Loucy (cell line): ENCODE measurements at regions not wholly inside any gene's neighbourhood (a gene's known extent, or its start where the extent isn't known, plus 50 kb on each side); places are given as distances from the start of the nearest gene placed in this dataset.

ENCODE experiments used
- H2AFZ ChIP-seq: fragments of 200-600 bp; sonication (generic); 2 replicates; pipeline ENCODE4 v1.6.0; 2016; ENCODE audit warnings: antibody characterized with exemption, mild to moderate bottlenecking, low read length, moderate library complexity
- H3F3A ChIP-seq: fragments of 200-600 bp; 2 replicates; pipeline ENCODE4 v1.6.0; 2016; ENCODE audit warnings: antibody characterized with exemption, low read depth, mild to moderate bottlenecking
- H3K27me3 ChIP-seq: fragments of 200-600 bp; sonication (generic); 2 replicates; pipeline ENCODE4 v1.6.1; 2014; ENCODE audit warnings: low read length, mild to moderate bottlenecking; ENCODE audit not compliant: insufficient read depth, poor library complexity, severe bottlenecking
- H3K36me3 ChIP-seq: fragments of 200-600 bp; sonication (generic); 2 replicates; pipeline ENCODE4 v1.6.1; 2016; ENCODE audit warnings: low read length; ENCODE audit not compliant: insufficient read depth
- H3K4me1 ChIP-seq: fragments of 200-600 bp; sonication (generic); 2 replicates; pipeline ENCODE4 v1.5.1; 2014; ENCODE audit warnings: low read length, mild to moderate bottlenecking; ENCODE audit not compliant: insufficient read depth, poor library complexity, severe bottlenecking
- H3K4me2 ChIP-seq: fragments of 200-600 bp; sonication (generic); 2 replicates; pipeline ENCODE4 v1.6.0; 2014; ENCODE audit warnings: antibody characterized with exemption, low read length, low read depth, mild to moderate bottlenecking; ENCODE audit not compliant: poor library complexity, severe bottlenecking
- H3K4me3 ChIP-seq: fragments of 200-600 bp; sonication (generic); 2 replicates; pipeline ENCODE4 v1.5.1; 2014; ENCODE audit warnings: low read length, mild to moderate bottlenecking, mixed read lengths; ENCODE audit not compliant: poor library complexity, severe bottlenecking
- H3K79me2 ChIP-seq: fragments of 200-600 bp; sonication (generic); 2 replicates; pipeline ENCODE4 v1.6.1; 2014; ENCODE audit warnings: low read length; ENCODE audit not compliant: insufficient read depth
- H3K9ac ChIP-seq: fragments of 200-600 bp; sonication (generic); 2 replicates; pipeline ENCODE4 v1.6.0; 2014; ENCODE audit warnings: mild to moderate bottlenecking, low read depth, low read length, moderate library complexity; ENCODE audit not compliant: poor library complexity, severe bottlenecking
- H3K9me2 ChIP-seq: fragments of 200-600 bp; sonication (generic); replicated peaks from 2 replicates; pipeline ENCODE4 v1.6.1; 2016; ENCODE audit warnings: low read depth, low read length, mixed read lengths
- H3K9me3 ChIP-seq: fragments of 200-600 bp; sonication (generic); 2 replicates; pipeline ENCODE4 v1.6.1; 2014; ENCODE audit warnings: mild to moderate bottlenecking, antibody characterized with exemption, low read length, low read depth; ENCODE audit not compliant: insufficient read depth
- H4K20me1 ChIP-seq: fragments of 200-600 bp; sonication (generic); 2 replicates; pipeline ENCODE4 v1.6.0; 2014; ENCODE audit warnings: antibody characterized with exemption, low read length, mild to moderate bottlenecking; ENCODE audit not compliant: insufficient read depth, poor library complexity, severe bottlenecking
- CTCF ChIP-seq: fragments of 200-600 bp; sonication (generic); conservative IDR thresholded peaks from 2 replicates; pipeline ENCODE4 v1.5.1; 2014; ENCODE audit warnings: mild to moderate bottlenecking, antibody characterized with exemption, low read length
- EZH2phosphoT487 ChIP-seq: fragments of 200-600 bp; IDR thresholded peaks from 2 replicates; pipeline ENCODE4 v1.6.1; 2018; ENCODE audit warnings: antibody characterized with exemption, mild to moderate bottlenecking, moderate library complexity, borderline replicate concordance

GRCh38 chrX:140943513-140943912 is 58.9 kb upstream of the SPANXB1 start:
- Histone ChIP-seq H3K9me2 (no peaks in the 10 kb centered on the region), H3K36me3 (no peaks in the 10 kb centered on the region), H4K20me1 (no peaks in the 10 kb centered on the region), H3K79me2 (no peaks in the 10 kb centered on the region), H2AFZ (no peak overlapping the region), H3F3A (no peaks in the 10 kb centered on the region), H3K9me3 (no peaks in the 10 kb centered on the region), H3K4me1 (no peaks in the 10 kb centered on the region), H3K4me3 (no peak overlapping the region), H3K27me3 (no peaks in the 10 kb centered on the region), H3K9ac (no peak overlapping the region), H3K4me2 (no peak overlapping the region)
- TF ChIP-seq CTCF = no peak
- TF ChIP-seq EZH2phosphoT487 = no peak

DNA sequence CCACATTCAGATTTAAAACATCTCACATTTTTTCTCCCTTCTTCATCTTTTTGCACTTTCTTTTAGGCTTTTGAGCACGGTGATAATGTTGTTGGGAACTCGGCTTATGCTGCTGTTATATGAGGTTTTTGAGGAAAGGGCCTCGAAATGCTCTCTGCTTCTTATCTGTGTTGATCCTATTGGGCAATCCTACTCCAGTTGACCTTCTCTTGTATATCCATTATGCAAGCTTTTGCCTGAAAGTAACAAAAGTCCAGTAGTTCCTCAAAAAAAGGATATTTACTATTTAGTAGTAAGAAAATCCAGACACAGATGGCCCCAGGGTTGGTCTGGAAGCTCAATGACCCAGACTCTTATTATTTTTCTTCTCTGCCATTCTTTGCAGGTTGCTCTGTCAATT is 57.7 kb upstream of the SPANXB1 start:
- H3K79me2 ChIP-seq = no peaks in the 10 kb centered on the region
- H3K36me3 ChIP-seq = no peaks in the 10 kb centered on the region
- no peaks in the 10 kb centered on the region for H3F3A ChIP-seq
- no peak overlapping the region for H3K4me2 ChIP-seq
- H2AFZ ChIP-seq = no peak overlapping the region
- no peaks in the 10 kb centered on the region for H3K9me2 ChIP-seq
- H3K9ac ChIP-seq = no peak overlapping the region
- H3K27me3 ChIP-seq = no peaks in the 10 kb centered on the region
- no peaks in the 10 kb centered on the region for H3K4me1 ChIP-seq
- no peaks in the 10 kb centered on the region for H4K20me1 ChIP-seq
- TF ChIP-seq CTCF (no peak), EZH2phosphoT487 (no peak)
- H3K4me3 ChIP-seq = no peak overlapping the region
- no peaks in the 10 kb centered on the region for H3K9me3 ChIP-seq

DNA sequence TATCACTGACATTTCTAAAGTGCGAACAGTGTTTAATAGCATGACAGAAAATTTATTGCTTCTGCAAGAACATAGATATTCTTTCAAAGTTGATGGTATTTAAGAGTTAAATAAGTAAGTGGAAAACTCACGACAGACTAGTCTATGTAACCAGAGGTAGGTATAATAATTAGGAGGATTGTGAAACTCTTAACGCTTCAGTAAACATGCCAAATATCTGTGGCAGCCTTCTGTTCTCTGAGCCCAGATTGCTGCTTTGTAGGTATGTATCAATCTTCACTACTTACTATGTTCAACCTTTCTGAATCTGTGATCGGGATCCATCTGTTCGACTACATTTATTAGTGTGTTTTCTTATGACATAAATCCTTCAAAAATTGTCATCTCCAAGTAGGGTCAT is 53.6 kb upstream of the SPANXB1 start:
- no peaks in the 10 kb centered on the region for H4K20me1 ChIP-seq

More for the DNA sequence above, 53.6 kb upstream of the SPANXB1 start:
- H3K36me3 ChIP-seq = no peaks in the 10 kb centered on the region
- no peaks in the 10 kb centered on the region for H3K9me2 ChIP-seq
- no peak overlapping the region for H3K4me3 ChIP-seq
- no peak overlapping the region for H3K9ac ChIP-seq
- no peaks in the 10 kb centered on the region for H3K9me3 ChIP-seq
- no peaks in the 10 kb centered on the region for H3K4me1 ChIP-seq
- H3K79me2 ChIP-seq = no peaks in the 10 kb centered on the region
- H3K27me3 ChIP-seq = no peaks in the 10 kb centered on the region
- no peaks in the 10 kb centered on the region for H3F3A ChIP-seq
- H3K4me2 ChIP-seq = no peak overlapping the region
- TF ChIP-seq CTCF (no peak), EZH2phosphoT487 (no peak)
- no peak overlapping the region for H2AFZ ChIP-seq
